Tongue (tissue), 1 donor: ENCODE measurements at regions not wholly inside any gene's neighbourhood (a gene's known extent, or its start where the extent isn't known, plus 50 kb on each side); places are given as distances from the start of the nearest gene placed in this dataset.

Experiments
- DNase-seq: peaks from one replicate; pipeline ENCODE4 v3.0.0-alpha.2; 2015

DNA sequence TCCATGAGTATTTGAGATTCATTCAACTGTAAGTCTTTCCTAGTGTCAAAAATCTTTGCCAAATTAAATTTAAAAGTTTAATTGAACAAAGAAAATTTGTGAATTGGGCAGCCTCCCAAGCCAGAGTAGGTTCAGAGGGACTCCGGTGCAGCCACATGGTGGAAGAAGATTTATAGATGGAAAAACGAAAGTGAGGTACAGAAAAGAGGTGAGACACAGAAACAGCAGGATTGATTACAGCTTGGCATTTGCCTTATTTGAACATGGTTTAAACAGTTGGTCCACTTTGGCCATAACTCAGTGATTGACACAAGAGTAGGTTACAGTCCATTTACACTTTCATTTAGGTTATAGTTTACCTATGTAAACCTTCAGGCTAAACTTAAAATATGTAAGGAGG is 465.8 kb downstream of the ARL4A start:
- DNase-seq: no peak

DNA sequence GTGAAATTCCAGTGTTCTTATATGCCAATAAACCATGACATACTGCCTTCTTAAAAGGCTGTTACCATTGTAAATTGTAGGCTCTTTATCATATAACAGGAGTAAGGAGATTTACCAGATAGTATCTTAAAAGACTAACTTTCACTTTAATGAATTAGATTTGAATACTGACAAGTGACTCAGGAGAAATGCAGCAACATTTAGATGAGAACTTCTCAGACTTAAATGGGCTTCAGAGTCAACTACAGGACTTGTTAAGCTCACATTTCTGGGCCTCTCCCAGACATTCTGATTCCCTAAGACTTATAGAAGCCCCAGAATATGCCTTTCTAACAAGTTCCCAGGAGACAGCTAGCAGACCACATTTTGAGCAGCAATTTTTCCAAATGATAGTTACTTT is 466.3 kb downstream of the ARL4A start:
- DNase-seq: no peak

DNA sequence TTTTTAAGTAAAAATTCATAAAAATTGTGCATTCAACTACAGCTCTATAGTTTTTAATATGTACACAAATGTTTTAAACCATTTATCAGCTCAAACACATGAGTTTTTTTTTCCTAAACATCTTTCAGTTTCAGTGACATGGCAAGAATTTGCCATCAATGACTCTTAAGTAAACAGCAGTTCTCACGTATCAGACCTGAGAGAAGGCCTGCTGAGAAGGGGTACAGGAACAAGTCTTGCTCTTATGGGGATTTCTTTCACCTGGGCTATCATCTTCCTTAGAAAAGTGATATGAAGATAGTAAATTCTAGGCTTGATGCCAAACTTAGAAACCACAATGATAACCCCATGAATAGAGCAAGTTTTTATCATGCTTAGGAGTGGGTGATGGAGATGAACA is 467.8 kb downstream of the ARL4A start:
- no peak for DNase-seq

DNA sequence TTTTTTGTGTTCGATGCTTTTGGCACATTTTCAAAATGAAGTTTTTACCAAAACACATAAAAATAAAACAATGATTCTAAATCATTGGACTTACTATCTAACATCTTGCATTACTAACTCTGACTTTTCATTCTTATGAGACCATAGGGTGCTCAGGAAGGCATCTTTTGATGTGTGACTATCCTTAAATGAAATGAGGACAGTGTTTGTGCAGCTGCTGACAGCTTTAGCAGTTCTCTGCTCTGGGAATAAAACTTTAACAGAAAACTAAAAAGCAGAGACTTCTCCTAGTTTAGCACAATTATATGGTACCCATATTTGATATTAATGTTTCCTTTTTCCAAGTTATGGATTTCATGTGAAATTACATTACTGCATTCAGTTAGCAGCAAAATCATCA is 471.6 kb downstream of the ARL4A start:
- no peak for DNase-seq

DNA sequence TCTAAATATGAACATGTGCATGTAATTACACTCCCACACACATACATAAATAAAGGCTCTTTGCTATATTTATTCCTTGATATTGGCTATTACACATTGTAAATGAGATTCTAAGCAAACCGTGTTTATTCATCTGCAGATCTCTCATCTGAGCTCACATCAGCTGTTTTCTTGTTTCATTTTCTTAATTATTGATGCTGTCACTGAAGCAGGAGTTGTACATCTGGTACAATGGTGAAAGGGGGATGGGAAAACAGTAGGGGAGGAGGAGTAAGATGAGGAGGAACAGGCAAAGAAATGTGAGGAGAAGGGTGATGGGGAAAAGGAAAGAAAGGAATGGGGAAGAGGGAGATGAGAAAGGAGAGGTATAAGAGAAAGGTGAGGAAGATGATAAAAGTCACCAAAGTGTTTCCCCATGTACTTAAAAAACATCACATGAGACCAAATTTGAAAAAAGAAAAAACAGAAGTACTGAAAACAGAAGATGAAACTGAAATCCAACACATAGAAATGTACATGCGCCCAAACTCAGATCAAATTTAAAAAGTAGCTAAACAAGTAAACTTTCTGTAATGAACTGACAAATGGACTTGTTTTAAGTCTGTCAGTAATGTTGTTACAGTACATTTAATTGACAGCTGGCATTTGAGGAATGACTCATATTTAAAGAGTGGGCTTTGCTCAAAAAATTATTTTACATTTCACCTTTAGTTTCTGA is 472.2 kb downstream of the ARL4A start:
- DNase-seq: no peak

DNA sequence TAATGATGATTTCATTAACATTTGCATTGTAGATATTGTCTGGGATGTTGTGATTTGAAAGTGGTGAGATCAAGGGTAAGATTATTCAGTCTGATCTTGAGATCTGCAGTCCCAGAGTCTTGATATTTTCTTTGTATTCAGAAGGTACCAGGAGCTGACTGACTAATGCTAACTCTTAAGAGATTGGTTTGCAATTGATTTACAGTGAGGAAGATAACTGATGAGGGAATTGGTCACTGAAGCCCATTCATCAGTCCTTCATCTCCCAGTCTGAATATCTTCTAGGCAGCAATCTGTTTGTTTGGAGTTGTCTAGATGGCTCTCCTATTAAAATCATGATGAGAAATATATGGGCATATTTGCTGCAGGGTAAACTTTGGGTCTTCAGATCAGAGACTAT is 473.7 kb downstream of the ARL4A start:
- no peak for DNase-seq

DNA sequence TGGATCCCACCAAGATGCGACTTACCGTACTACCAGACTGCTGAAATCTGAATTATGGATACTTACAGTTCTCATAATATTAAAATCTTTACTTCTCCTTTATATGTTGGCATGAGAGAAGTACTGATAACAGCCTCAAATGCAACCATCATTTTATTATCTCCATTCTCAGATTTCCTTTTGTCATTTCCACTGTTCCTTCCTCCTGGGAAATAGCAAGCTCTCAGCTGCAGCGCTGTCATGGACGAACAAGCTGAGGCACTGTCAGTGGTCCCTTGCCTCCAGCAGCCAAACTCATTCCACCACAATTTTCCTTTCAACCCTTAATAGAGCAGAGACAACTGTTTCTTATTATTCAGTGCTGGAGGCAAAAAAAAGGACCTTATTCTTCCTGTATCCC is 478.4 kb downstream of the ARL4A start:
- DNase-seq: no peak

DNA sequence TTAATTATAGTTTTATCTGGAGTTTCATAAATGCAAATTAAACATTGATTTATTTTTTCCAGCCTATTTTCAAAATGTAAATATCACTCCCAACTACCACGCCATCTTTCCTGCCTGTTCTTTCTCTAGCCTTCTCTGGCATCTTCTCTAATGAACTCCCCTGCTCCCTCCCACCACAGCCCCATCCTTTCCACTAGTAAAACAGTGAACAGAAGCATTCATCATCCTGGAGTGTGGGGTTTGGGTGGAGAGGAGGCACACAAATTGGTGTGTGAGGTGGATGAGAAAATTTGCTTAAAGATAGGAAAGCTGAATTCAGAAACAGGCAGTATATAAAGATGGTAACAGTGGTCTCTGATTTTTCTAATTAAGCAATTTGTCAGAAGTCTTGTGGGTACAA is 479.4 kb downstream of the ARL4A start:
- no peak for DNase-seq

DNA sequence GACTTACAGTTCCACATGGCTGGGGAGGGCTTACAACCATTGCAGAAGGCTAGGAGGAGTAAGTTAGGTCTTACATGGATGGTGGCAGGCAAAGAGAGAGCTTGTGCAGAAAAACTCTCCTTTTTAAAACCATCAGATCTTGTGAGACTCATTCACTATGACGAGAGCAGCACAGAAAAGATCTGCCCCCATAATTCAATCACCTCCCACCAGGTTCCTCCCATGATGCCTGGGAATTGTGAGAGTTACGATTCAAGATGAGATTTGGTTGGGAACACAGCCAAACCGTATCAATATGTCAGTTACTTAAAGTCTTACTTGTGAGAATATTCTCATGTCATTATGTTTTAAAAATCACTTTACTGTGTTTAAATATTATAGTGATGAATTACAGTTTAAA is 481.9 kb downstream of the ARL4A start:
- DNase-seq: no peak

- no peak for DNase-seq
These were observed 487.6 kb downstream of the ARL4A start for GRCh38 chr7:13174991-13175390.

DNA sequence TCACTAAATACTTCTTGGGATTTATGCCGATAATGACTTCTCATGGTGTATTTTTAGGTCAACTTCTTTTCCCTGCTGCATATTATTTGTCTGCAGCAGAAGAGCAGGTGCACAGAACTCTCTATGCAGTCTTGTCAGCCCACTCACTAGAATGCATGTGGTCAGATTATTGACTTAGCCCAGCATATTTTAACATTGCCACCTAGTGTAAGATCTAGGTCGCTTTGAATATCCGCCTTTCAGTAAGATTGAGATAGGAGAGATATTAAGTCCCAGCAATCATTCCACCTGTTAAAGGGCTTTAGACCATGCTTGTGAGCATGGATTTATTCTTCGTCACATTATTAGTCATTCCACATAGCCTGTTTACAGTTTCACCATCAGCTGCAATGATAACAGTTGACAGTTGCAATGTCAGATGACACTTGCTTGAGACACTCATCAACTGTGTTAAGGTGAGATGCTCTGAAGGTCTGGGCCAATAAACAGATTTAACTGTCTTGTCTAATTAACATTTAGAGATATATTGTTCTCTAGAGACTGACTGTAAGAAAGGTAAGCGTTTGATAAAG is 491.7 kb downstream of the ARL4A start:
- DNase-seq: peak; percentile 33

GRCh38 chr7:13179775-13180523 is 492.5 kb downstream of the ARL4A start:
- peak; percentile 41 for DNase-seq

DNA sequence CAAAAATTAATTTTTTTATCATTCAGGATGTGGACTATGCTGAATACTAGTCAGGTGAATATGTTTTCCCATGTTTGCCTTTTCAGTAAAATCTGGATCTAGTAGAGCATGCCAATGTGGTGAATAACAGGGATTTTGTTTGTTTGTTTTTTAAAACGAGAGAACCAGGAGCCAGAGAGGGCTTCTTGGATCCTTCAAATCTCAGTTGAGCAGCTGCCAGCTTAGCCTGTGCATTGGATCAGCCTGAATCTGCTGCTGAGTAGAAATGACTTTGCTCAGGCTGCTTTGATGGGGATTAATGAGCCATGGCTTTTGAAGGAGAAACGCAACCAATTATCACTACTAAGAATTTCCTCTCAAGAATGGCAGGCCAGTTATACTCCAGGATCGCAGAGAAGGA is 493.8 kb downstream of the ARL4A start:
- DNase-seq: peak; percentile 53

DNA sequence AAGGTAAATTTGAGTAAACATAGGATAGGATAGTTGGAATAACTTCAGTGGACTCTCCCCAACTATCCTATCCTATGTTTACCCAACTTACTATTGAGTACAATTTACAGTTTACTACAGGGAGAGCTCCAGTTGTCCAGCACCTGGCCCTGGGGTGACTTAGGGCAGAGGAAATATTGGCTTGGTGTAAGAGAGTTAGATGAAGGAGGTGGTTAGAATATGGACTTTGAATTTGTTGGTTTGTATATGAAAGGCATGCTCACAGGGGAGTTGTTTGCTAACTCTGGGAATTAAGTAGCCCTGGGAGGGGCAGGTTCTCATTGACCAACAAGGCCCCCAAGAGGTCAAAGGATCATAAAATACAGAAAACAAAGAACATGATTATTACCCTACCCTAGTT is 497.7 kb downstream of the ARL4A start:
- no peak for DNase-seq

DNA sequence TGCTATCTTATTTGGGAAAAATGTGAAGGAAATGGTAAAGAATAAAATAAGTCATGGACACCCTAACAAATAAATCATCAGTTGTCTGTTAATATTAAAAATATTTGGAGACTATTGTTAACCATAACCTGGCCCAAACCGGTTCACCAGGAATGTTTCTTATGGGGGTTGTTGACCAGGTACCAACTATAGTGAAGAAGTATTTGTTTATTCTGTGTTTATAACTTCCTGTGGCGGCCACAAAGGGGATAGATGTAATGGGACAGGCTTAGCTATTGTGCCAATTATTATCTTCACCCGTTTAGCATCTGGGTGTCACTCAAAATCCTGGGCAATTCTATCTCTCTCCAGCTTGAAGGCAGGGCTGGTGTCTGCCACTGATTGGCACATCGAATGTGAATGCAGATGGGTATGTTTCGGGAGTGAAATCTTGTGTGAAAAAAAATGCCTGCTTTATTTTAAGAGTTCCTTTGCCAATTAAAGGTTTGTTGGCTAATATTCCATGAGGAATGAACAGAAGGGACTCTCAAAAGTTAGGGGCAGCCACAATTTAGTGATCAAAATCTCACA is 500.9 kb downstream of the ARL4A start:
- DNase-seq: no peak

DNA sequence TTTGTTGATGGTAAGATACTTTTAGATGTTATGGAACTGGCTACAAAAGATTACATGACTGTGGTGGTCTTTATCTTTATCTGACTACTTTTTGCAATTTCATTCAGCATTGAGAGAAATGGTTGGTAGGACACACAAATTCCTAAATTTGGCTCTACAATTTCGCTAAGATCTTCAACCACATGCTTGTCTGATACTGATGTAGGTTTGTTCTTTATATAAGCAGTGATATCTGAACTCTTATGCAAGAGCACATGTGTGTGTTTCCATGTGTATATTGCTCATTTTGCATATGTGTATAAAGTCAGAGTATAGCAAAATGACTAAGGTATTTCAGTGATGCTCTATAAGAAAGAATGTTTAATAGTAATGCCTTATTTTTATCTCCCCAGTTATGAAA is 501.5 kb downstream of the ARL4A start:
- no peak for DNase-seq

DNA sequence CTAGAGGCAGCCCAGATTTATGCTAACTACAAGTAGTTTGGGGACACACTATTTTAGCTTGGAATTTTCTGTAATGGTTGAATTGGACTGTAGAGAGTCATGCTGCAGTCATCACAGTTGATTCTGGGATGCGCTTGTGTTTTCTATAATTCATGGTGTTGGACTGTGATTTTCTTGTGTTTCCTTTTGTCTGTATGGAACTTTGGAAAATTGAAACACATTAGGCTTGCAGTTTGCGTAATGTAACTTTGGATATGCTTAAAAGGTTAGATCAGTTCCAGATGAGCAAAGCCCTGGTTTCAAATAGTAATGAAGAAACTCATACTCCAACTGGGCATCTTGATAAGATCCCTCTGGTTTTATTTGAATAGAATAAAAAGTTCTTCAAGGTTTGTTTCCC is 502.2 kb downstream of the ARL4A start:
- no peak for DNase-seq

GRCh38 chr7:13197501-13197900 is 510.1 kb downstream of the ARL4A start:
- DNase-seq: no peak

- DNase-seq: no peak
These were observed 510.6 kb downstream of the ARL4A start for GRCh38 chr7:13198036-13198435.

DNA sequence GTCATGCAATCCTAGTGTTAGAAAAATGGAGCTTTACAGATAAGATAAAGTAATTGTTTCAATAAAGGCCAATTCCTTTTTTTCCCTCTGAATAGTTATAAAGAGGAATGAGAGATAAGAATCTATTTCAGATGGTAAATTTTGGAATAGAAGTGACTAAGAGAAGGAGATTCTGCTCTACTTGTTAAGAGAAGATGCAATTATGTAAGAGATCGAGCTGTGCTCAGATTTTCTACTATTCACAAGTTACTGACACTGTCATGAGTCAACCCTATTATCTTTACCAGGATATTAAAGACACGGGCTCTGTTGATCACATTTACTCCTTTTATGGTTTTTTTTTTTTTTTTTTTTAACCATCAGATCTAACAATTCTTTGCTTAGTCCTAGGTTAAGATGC is 511.3 kb downstream of the ARL4A start:
- no peak for DNase-seq

DNA sequence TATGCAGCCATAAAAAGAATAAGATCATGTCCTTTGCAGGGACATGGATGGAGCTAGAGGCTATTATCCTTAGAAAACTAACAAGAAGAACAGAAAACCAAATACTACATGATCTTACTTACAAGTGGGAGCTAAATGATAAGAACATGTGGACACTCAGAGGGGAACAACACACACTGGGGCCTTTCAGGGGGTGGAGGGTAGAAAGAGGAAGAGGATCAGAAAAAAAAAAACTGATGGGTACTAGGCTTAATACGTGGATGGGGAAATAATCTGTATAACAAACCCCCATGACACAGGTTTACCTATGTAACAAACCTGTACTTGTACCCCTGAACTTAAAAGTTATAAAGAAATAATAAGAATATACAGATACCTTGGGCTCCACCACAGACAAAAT is 514.2 kb downstream of the ARL4A start:
- DNase-seq: no peak

GRCh38 chr7:13217768-13218167 is 530.3 kb downstream of the ARL4A start:
- DNase-seq: no peak

- no peak for DNase-seq
These were observed 537.6 kb downstream of the ARL4A start for GRCh38 chr7:13225068-13225467.

- DNase-seq: no peak
These were observed 539.0 kb downstream of the ARL4A start for GRCh38 chr7:13226385-13226784.
